HCT116 (cell line): ENCODE measurements at regions not wholly inside any gene's neighbourhood (a gene's known extent, or its start where the extent isn't known, plus 50 kb on each side); places are given as distances from the start of the nearest gene placed in this dataset.

Source experiments
- ATF3 ChIP-seq: IDR thresholded peaks from 2 replicates; pipeline ENCODE4 v1.6.1; 2012
- CTCF ChIP-seq, 3 experiments: fragments of 200-600 bp in 1 of 3; sonication (generic) in 1 of 3; IDR thresholded peaks in 2 of 3; conservative IDR thresholded peaks in 1 of 3; 2 replicates each; pipeline ENCODE4 v1.5.1; 2012 to 2017; ENCODE audit warnings: low read depth in 2 of 3, low read length in 2 of 3, antibody characterized with exemption in 1 of 3, borderline replicate concordance in 1 of 3, control low read depth in 1 of 3, mild to moderate bottlenecking in 1 of 3, mixed read lengths in 1 of 3, mixed run types in 1 of 3, moderate library complexity in 1 of 3; ENCODE audit not compliant: insufficient read depth in 1 of 3
- POLR2A ChIP-seq: IDR thresholded peaks from 2 replicates; pipeline ENCODE4 v1.7.0; 2011; ENCODE audit warnings: borderline replicate concordance; ENCODE audit not compliant: insufficient read depth, insufficient read length; ENCODE audit errors: extremely low read depth
- YY1 ChIP-seq: IDR thresholded peaks from 2 replicates; pipeline ENCODE4 v1.6.1; 2011; ENCODE audit warnings: low read length, low read depth, moderate library complexity, mild to moderate bottlenecking; ENCODE audit not compliant: insufficient replicate concordance; ENCODE audit errors: extremely low read depth
- TF ChIP-seq, protein P1 (sequence below): IDR thresholded peaks from 2 replicates; pipeline ENCODE4 v1.6.1; 2011; ENCODE audit warnings: mild to moderate bottlenecking, low read length, moderate library complexity; ENCODE audit not compliant: insufficient replicate concordance; ENCODE audit errors: extremely low read depth

DNA sequence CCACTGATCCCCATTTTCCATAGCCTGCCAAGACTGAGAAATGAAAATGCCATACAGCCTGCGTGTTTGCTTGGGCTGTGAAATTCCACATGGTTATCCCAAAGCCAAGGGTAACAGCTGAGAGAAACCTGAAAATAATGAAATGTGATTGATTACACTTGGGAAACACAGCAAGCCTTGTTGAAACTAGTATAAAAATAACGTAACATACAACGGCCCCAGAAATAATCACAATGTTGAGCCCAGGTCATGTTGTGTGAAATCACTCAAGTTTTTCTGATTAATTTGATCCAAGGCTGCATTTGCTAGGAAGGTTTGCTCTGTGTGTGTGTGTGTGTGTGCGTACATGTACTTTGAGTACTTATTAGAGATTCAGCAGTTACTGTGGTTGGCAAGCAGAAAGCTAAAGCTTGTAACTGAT, 269.0 kb downstream of the OXSM start:
- TF ChIP-seq CTCF (IDR thresholded peaks at IDR 0.05 in 2 of 3, conservative IDR thresholded peaks at IDR 0.05 in 1 of 3; ENCODE audit: borderline replicate concordance in 1 of 3, insufficient read depth in 1 of 3, low read depth in 2 of 3, low read length in 2 of 3) (no peak), ATF3 (no peak), POLR2A (no peak), YY1 (no peak)
- TF ChIP-seq, protein P1, sequence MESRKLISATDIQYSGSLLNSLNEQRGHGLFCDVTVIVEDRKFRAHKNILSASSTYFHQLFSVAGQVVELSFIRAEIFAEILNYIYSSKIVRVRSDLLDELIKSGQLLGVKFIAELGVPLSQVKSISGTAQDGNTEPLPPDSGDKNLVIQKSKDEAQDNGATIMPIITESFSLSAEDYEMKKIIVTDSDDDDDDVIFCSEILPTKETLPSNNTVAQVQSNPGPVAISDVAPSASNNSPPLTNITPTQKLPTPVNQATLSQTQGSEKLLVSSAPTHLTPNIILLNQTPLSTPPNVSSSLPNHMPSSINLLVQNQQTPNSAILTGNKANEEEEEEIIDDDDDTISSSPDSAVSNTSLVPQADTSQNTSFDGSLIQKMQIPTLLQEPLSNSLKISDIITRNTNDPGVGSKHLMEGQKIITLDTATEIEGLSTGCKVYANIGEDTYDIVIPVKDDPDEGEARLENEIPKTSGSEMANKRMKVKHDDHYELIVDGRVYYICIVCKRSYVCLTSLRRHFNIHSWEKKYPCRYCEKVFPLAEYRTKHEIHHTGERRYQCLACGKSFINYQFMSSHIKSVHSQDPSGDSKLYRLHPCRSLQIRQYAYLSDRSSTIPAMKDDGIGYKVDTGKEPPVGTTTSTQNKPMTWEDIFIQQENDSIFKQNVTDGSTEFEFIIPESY = no peak
